OCI-LY7 (cell line): ENCODE measurements at regions not wholly inside any gene's neighbourhood (a gene's known extent, or its start where the extent isn't known, plus 50 kb on each side); places are given as distances from the start of the nearest gene placed in this dataset.

Experiments used
- CTCF ChIP-seq: fragments of 200-600 bp; sonication (generic); conservative IDR thresholded peaks from 2 replicates; pipeline ENCODE4 v1.5.1; 2014; ENCODE audit warnings: mild to moderate bottlenecking, antibody characterized with exemption, low read length, moderate library complexity, mixed read lengths
- EZH2phosphoT487 ChIP-seq: fragments of 200-600 bp; sonication (generic); IDR thresholded peaks from 2 replicates; pipeline ENCODE4 v1.6.1; 2018; ENCODE audit warnings: low read depth, borderline replicate concordance, mild to moderate bottlenecking, mixed run types, antibody characterized with exemption, low read length, moderate library complexity, mixed read lengths

- no peak for TF ChIP-seq CTCF
- TF ChIP-seq EZH2phosphoT487: no peak
Observed at GRCh38 chr2:128491692-128492244, 173.1 kb upstream of the HS6ST1 start.
